HCT116 (cell line): ENCODE measurements at regions not wholly inside any gene's neighbourhood (a gene's known extent, or its start where the extent isn't known, plus 50 kb on each side); places are given as distances from the start of the nearest gene placed in this dataset.

ENCODE experiments used
- CBX3 ChIP-seq: IDR thresholded peaks from 2 replicates; pipeline ENCODE4 v1.6.1; 2012; ENCODE audit warnings: low read depth
- CTCF ChIP-seq, 3 experiments: fragments of 200-600 bp in 1 of 3; sonication (generic) in 1 of 3; IDR thresholded peaks in 2 of 3; conservative IDR thresholded peaks in 1 of 3; 2 replicates each; pipeline ENCODE4 v1.5.1; 2012 to 2017; ENCODE audit warnings: low read depth in 2 of 3, low read length in 2 of 3, antibody characterized with exemption in 1 of 3, borderline replicate concordance in 1 of 3, control low read depth in 1 of 3, mild to moderate bottlenecking in 1 of 3, mixed read lengths in 1 of 3, mixed run types in 1 of 3, moderate library complexity in 1 of 3; ENCODE audit not compliant: insufficient read depth in 1 of 3
- EZH2 ChIP-seq: fragments of 200-600 bp; sonication (generic); IDR thresholded peaks from 2 replicates; pipeline ENCODE4 v1.6.1; 2017; ENCODE audit warnings: antibody characterized with exemption, mixed run types
- MAX ChIP-seq: IDR thresholded peaks from 2 replicates; pipeline ENCODE4 v1.6.1; 2012
- POLR2A ChIP-seq: IDR thresholded peaks from 2 replicates; pipeline ENCODE4 v1.7.0; 2011; ENCODE audit warnings: borderline replicate concordance; ENCODE audit not compliant: insufficient read depth, insufficient read length; ENCODE audit errors: extremely low read depth
- SIN3A ChIP-seq: IDR thresholded peaks from 2 replicates; pipeline ENCODE4 v1.6.1; 2012; ENCODE audit warnings: low read depth
- YY1 ChIP-seq: IDR thresholded peaks from 2 replicates; pipeline ENCODE4 v1.6.1; 2011; ENCODE audit warnings: low read length, low read depth, moderate library complexity, mild to moderate bottlenecking; ENCODE audit not compliant: insufficient replicate concordance; ENCODE audit errors: extremely low read depth
- ZBTB33 ChIP-seq: IDR thresholded peaks from 2 replicates; pipeline ENCODE4 v1.6.1; 2011; ENCODE audit warnings: mild to moderate bottlenecking, low read length, moderate library complexity; ENCODE audit not compliant: insufficient replicate concordance; ENCODE audit errors: extremely low read depth

GRCh38 chr10:80718024-80718423, 180.3 kb downstream of the SH2D4B start:
- TF ChIP-seq MAX = no peak
- TF ChIP-seq EZH2 = no peak
- no peak for TF ChIP-seq CTCF (IDR thresholded peaks at IDR 0.05 in 2 of 3, conservative IDR thresholded peaks at IDR 0.05 in 1 of 3; ENCODE audit: borderline replicate concordance in 1 of 3, insufficient read depth in 1 of 3, low read depth in 2 of 3, low read length in 2 of 3)
- no peak for TF ChIP-seq ZBTB33
- TF ChIP-seq YY1 = no peak
- no peak for TF ChIP-seq POLR2A
- no peak for TF ChIP-seq SIN3A
- no peak for TF ChIP-seq CBX3
